D721Med (cell line): ENCODE measurements at regions not wholly inside any gene's neighbourhood (a gene's known extent, or its start where the extent isn't known, plus 50 kb on each side); places are given as distances from the start of the nearest gene placed in this dataset.

Experiments
- DNase-seq: peaks from one replicate; pipeline ENCODE4 v3.0.0; 2011; ENCODE audit warnings: low spot score; ENCODE audit not compliant: insufficient read length
- FAIRE-seq: peaks from 2 replicates; lab custom pipeline; 2011; peaks lifted over from hg19 to GRCh38; lab: Jason Lieb, UNC
- CTCF ChIP-seq: IDR thresholded peaks from 2 replicates; pipeline ENCODE4 v1.5.1; 2012; ENCODE audit warnings: mild to moderate bottlenecking, control low read depth; ENCODE audit not compliant: insufficient read depth; ENCODE audit errors: missing control alignments

DNA sequence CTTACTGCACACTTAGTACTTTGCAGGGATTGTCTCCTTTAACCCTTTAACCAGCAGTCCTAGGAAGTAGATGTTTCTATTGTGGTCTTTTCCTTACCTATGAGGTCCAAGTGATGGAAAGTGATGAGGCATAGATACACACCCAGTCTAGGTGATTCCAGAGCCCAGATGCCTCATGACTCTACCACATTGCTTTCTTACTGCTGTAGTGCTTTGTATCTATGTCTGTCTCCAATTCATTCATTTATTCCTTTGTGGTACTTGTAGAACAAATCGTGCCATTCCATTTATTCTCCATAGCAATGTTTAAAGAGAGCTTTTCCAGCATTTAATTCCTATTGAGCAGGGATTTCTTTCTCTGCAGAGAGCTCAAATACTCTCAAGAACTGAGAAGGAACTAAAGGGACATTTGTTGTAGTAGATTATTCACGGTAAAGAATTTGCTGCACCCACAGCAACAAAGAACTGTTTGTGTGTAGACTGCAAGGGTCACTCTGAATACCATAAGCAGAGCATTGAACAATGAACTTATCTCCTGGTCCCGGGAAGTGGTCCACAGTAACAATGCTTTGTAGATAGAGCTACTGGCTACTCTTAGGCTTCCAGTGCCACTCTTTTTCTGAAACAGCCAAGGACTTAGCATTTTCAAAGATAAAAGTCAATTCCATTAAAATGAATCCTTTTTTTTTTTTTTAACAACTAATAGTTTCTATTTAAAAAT is 337.0 kb downstream of the PTEN start:
- TF ChIP-seq CTCF = no peak
- no peak for FAIRE-seq
- DNase-seq = no peak

DNA sequence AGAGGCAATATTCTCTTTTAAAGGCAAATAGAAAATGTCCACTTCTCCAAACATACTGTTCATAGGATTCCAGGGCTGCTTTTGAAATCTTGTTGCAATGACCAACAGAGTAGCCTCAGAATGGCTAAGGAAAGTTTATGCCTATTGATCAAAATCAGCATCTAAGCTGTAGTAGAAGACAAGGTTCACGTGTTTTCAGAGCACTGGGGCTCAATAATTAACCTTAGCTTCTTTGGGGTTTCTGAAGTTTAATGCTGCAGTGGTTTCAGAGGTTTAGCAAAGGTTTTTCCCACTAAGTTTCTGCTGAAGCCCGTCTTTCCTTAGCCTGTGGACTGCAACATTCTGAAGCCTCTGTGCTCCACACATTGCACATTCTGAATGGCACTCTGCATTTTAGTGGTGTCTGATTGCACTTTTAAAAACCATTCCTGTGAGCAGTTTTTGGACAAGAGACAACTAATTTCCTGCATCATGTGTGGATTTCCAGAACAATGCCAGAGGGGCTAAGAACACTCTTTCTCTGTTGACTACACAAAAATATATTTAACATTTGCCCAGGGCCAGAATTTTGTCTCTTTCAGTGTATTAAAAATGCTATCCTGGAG is 342.5 kb downstream of the PTEN start:
- no peak for TF ChIP-seq CTCF
- no peak for FAIRE-seq
- no peak for DNase-seq

GRCh38 chr10:88207121-88207546 is 343.7 kb downstream of the PTEN start:
- no peak for DNase-seq
- no peak for FAIRE-seq
- TF ChIP-seq CTCF = no peak

DNA sequence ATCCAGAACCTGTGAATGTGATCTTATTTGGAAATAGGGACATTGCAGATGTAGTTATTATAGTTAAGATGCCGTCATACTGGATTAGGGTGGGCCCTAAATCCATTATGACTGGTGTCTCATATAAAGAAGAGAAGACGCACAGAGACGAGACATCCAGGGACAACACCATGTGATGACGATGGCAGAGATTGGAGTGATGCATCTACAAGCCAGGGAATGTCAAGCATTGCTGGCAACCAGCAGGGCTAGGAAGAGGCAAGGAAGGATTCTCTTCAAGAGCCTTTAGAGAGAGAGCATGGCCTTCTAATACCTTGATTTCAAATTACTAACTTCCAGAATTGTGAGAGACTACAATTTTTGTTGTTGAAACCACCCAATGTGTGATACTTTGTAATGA is 345.8 kb downstream of the PTEN start:
- DNase-seq (no peak), FAIRE-seq (no peak)
- no peak for TF ChIP-seq CTCF

GRCh38 chr10:88209837-88210561 is 346.6 kb downstream of the PTEN start:
- no peak for TF ChIP-seq CTCF
- DNase-seq (no peak), FAIRE-seq (no peak)

GRCh38 chr10:88211230-88211629 is 347.8 kb downstream of the PTEN start:
- no peak for TF ChIP-seq CTCF
- no peak for FAIRE-seq
- no peak for DNase-seq

DNA sequence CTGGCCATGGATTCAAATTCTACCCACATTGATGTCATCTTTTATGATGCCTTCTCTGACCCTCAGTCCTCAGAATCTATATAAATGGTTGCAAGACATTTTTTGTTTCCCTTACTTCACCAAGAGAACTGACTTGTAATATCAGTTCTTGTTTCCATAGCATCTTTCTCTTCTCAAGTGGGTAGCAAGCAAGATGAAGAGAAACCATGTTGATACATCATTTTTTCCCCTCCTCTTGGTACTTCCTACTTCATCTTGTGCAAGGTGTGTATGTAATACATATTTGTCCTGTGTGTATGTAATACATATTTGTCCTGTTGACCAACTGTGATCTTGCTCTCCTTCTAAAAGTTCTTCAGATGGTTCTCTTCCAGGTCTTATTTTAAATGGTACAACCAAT is 348.6 kb downstream of the PTEN start:
- FAIRE-seq (no peak), DNase-seq (no peak)
- no peak for TF ChIP-seq CTCF
